Endothelial cell of umbilical vein (primary cell): ENCODE measurements at regions not wholly inside any gene's neighbourhood (a gene's known extent, or its start where the extent isn't known, plus 50 kb on each side); places are given as distances from the start of the nearest gene placed in this dataset.

Source experiments
- EZH2 ChIP-seq: IDR thresholded peaks from 2 replicates; pipeline ENCODE4 v1.6.1; 2012; ENCODE audit warnings: borderline replicate concordance, low read depth, mild to moderate bottlenecking, moderate library complexity, low read length, inconsistent platforms; ENCODE audit not compliant: severe bottlenecking
- MAX ChIP-seq: IDR thresholded peaks from 2 replicates; pipeline ENCODE4 v1.6.1; 2011; ENCODE audit not compliant: insufficient read depth, insufficient read length
- POLR2AphosphoS5 ChIP-seq: IDR thresholded peaks from 2 replicates; pipeline ENCODE4 v1.6.1; 2012; ENCODE audit warnings: low read depth, mild to moderate bottlenecking, control low read depth, low read length, moderate library complexity; ENCODE audit not compliant: insufficient read depth
- TF ChIP-seq, protein P1 (sequence below), 2 donors: IDR thresholded peaks; 1 replicate in 1 of 2; 2 replicates in 1 of 2; pipeline ENCODE4 v1.5.1; 2011; ENCODE audit warnings: low read length in 2 of 2, mild to moderate bottlenecking in 2 of 2, moderate library complexity in 2 of 2, control low read depth in 1 of 2, inconsistent platforms in 1 of 2, low read depth in 1 of 2; ENCODE audit not compliant: insufficient read depth in 1 of 2; ENCODE audit errors: extremely low read depth in 1 of 2

GRCh38 chr1:30405081-30405480 is 318.3 kb downstream of the MATN1 start:
- TF ChIP-seq, protein P1, sequence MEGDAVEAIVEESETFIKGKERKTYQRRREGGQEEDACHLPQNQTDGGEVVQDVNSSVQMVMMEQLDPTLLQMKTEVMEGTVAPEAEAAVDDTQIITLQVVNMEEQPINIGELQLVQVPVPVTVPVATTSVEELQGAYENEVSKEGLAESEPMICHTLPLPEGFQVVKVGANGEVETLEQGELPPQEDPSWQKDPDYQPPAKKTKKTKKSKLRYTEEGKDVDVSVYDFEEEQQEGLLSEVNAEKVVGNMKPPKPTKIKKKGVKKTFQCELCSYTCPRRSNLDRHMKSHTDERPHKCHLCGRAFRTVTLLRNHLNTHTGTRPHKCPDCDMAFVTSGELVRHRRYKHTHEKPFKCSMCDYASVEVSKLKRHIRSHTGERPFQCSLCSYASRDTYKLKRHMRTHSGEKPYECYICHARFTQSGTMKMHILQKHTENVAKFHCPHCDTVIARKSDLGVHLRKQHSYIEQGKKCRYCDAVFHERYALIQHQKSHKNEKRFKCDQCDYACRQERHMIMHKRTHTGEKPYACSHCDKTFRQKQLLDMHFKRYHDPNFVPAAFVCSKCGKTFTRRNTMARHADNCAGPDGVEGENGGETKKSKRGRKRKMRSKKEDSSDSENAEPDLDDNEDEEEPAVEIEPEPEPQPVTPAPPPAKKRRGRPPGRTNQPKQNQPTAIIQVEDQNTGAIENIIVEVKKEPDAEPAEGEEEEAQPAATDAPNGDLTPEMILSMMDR (IDR thresholded peaks at IDR 0.05; ENCODE audit: extremely low read depth in 1 of 2, insufficient read depth in 1 of 2, low read depth in 1 of 2, low read length in 2 of 2), result no peak
- TF ChIP-seq MAX (no peak), EZH2 (no peak), POLR2AphosphoS5 (no peak)
